H1 (cell line): ENCODE measurements at regions not wholly inside any gene's neighbourhood (a gene's known extent, or its start where the extent isn't known, plus 50 kb on each side); places are given as distances from the start of the nearest gene placed in this dataset.

Experiments used
- BCL11A ChIP-seq, 2 experiments: IDR thresholded peaks; one replicate each; pipeline ENCODE4 v1.6.1; 2011; ENCODE audit warnings: low read depth in 2 of 2, low read length in 2 of 2, mild to moderate bottlenecking in 2 of 2
- EP300 ChIP-seq, 2 experiments: IDR thresholded peaks; 1 replicate in 1 of 2; 2 replicates in 1 of 2; pipeline ENCODE4 v1.6.1; 2011 to 2012; ENCODE audit warnings: low read depth in 2 of 2, low read length in 2 of 2, mild to moderate bottlenecking in 2 of 2, borderline replicate concordance in 1 of 2, inconsistent platforms in 1 of 2, moderate library complexity in 1 of 2
- SP2 ChIP-seq: IDR thresholded peaks from 2 replicates; pipeline ENCODE4 v1.6.1; 2012; ENCODE audit warnings: mild to moderate bottlenecking, low read length, inconsistent platforms
- YY1 ChIP-seq: IDR thresholded peaks from 2 replicates; pipeline ENCODE4 v1.6.1; 2011; ENCODE audit warnings: low read depth, mild to moderate bottlenecking, low read length

DNA sequence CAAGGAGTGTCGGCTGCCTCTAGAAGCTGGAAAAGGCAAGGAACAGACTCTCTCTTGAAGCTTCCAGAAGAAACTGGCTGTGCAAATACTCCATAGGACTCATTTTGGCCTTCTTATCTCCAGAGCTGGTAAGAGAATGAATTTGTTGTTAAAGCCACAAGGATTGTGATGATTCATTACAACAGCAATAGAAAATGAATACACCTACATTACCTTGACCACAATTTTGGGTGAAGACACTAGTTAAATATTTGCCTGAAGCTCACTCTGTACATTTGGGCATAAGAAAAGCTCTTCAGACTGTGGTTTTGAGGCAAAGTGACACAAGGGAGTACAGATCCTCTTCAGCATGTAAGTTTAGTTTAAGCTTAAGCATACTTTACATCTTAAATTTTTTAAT is 134.5 kb upstream of the TLL1 start (continued):
- no peak for TF ChIP-seq YY1
- TF ChIP-seq EP300 (IDR thresholded peaks at IDR 0.05; ENCODE audit: borderline replicate concordance in 1 of 2, low read depth in 2 of 2, low read length in 2 of 2), result no peak
- TF ChIP-seq BCL11A (IDR thresholded peaks at IDR 0.05; ENCODE audit: low read depth in 2 of 2, low read length in 2 of 2), result no peak
- no peak for TF ChIP-seq SP2
